Smooth muscle cell (in vitro differentiated cells): ENCODE measurements at regions not wholly inside any gene's neighbourhood (a gene's known extent, or its start where the extent isn't known, plus 50 kb on each side); places are given as distances from the start of the nearest gene placed in this dataset.

Experiments
- DNase-seq: peaks from one replicate; lab custom pipeline; 2025; ENCODE audit not compliant: unreplicated experiment; lab: John Stamatoyannopoulos, UW
- H2AFZ ChIP-seq: fragments of 200-600 bp; sonication (generic); 2 replicates; pipeline ENCODE4 v1.6.0; 2016; ENCODE audit warnings: antibody characterized with exemption, low read depth, mild to moderate bottlenecking
- H3F3A ChIP-seq: fragments of 200-600 bp; sonication (generic); 2 replicates; pipeline ENCODE4 v1.6.0; 2017; ENCODE audit warnings: antibody characterized with exemption, low read depth
- H3K27ac ChIP-seq: fragments of 200-600 bp; sonication (generic); 2 replicates; pipeline ENCODE4 v1.5.1; 2016; ENCODE audit warnings: low read depth, mild to moderate bottlenecking
- H3K27me3 ChIP-seq: fragments of 200-600 bp; sonication (generic); 2 replicates; pipeline ENCODE4 v1.6.1; 2016; ENCODE audit warnings: low read depth, mild to moderate bottlenecking
- H3K36me3 ChIP-seq: fragments of 200-600 bp; sonication (generic); 2 replicates; pipeline ENCODE4 v1.5.1; 2016; ENCODE audit warnings: low read depth
- H3K4me1 ChIP-seq: fragments of 200-600 bp; sonication (generic); 2 replicates; pipeline ENCODE4 v1.5.1; 2016; ENCODE audit warnings: low read depth
- H3K4me2 ChIP-seq: fragments of 200-600 bp; sonication (generic); 2 replicates; pipeline ENCODE4 v1.6.0; 2016; ENCODE audit warnings: mild to moderate bottlenecking
- H3K4me3 ChIP-seq: fragments of 200-600 bp; sonication (generic); 2 replicates; pipeline ENCODE4 v1.5.1; 2016; ENCODE audit warnings: mild to moderate bottlenecking
- H3K79me2 ChIP-seq: fragments of 200-600 bp; sonication (generic); 2 replicates; pipeline ENCODE4 v1.6.0; 2016; ENCODE audit warnings: low read depth, mild to moderate bottlenecking
- H3K9ac ChIP-seq: fragments of 200-600 bp; sonication (generic); 2 replicates; pipeline ENCODE4 v1.6.0; 2016; ENCODE audit warnings: low read depth
- H3K9me3 ChIP-seq: fragments of 200-600 bp; sonication (generic); replicated peaks from 2 replicates; pipeline ENCODE4 v1.5.1; 2016; ENCODE audit warnings: low read depth
- H4K20me1 ChIP-seq: fragments of 200-600 bp; sonication (generic); 2 replicates; pipeline ENCODE4 v1.6.0; 2016; ENCODE audit warnings: low read depth
- WGBS: methylation state at CpG from one replicate; pipeline ENCODE4 v1.1.7; 2016; ENCODE audit warnings: low lambda C conversion rate; 5-methylcytosine and 5-hydroxymethylcytosine counted together
- TF ChIP-seq, protein P1 (sequence below): fragments of 200-600 bp; sonication (generic); IDR thresholded peaks from 2 replicates; pipeline ENCODE4 v1.5.1; 2017; ENCODE audit warnings: borderline replicate concordance, mild to moderate bottlenecking, antibody characterized with exemption; ENCODE audit not compliant: insufficient read depth, poor library complexity, severe bottlenecking

DNA sequence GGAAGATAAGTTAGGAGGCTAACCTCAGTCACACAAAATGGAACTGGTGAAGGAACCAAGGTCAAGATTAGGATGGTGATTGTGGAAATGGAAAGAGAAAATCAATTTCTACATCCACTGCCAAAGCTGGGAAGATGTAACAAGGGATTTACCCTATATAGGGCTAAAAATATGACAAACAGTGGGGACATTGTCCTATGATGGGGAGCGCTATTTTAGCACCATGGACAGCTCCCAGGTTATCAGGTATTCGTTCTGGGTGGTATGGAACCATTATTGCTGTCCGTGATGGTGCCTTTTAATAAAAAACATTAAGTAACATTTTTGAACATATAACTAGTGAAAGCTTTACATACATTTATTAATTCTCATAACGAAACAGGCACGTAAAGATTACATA lies 124.0 kb downstream of the NDUFA12 start:
- WGBS: 48% methylated on average over 5 of the region's 5 CpGs
- no peaks in the 10 kb centered on the region for H4K20me1 ChIP-seq
- H3F3A ChIP-seq: no peaks in the 10 kb centered on the region
- no peaks in the 10 kb centered on the region for H3K9me3 ChIP-seq
- no peaks in the 10 kb centered on the region for H3K79me2 ChIP-seq
- H3K36me3 ChIP-seq: no peaks in the 10 kb centered on the region
- no peak for DNase-seq
- H3K4me2 ChIP-seq: no peak overlapping the region
- no peak overlapping the region for H2AFZ ChIP-seq
- no peak overlapping the region for H3K4me3 ChIP-seq
- no peak overlapping the region for H3K27ac ChIP-seq
- H3K9ac ChIP-seq: no peak overlapping the region
- H3K4me1 ChIP-seq: no peaks in the 10 kb centered on the region
- H3K27me3 ChIP-seq: no peaks in the 10 kb centered on the region
- TF ChIP-seq, protein P1, sequence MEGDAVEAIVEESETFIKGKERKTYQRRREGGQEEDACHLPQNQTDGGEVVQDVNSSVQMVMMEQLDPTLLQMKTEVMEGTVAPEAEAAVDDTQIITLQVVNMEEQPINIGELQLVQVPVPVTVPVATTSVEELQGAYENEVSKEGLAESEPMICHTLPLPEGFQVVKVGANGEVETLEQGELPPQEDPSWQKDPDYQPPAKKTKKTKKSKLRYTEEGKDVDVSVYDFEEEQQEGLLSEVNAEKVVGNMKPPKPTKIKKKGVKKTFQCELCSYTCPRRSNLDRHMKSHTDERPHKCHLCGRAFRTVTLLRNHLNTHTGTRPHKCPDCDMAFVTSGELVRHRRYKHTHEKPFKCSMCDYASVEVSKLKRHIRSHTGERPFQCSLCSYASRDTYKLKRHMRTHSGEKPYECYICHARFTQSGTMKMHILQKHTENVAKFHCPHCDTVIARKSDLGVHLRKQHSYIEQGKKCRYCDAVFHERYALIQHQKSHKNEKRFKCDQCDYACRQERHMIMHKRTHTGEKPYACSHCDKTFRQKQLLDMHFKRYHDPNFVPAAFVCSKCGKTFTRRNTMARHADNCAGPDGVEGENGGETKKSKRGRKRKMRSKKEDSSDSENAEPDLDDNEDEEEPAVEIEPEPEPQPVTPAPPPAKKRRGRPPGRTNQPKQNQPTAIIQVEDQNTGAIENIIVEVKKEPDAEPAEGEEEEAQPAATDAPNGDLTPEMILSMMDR: no peak

DNA sequence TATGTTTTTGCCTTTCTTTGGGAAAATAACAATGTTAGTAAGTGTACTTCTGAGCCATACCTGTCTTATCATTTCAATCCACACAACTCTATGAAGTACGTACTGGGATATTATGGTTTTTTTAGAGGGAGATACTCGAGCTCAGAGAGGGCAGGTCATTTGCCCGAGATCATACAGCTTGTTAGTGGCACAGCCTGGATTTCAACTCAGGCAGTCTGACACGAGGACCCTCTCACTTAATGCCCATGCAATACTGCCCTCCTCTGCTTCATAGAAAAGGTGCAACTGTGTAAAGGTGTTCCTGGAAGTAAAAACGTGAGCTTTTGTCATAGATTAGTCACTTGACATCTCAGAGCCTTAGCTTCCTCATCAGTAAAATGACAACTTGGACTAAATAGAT lies 128.0 kb downstream of the NDUFA12 start:
- TF ChIP-seq, protein P1: peak; percentile 24
- no peak overlapping the region for H3K27ac ChIP-seq
- DNase-seq: no peak
- peaks cover 30% of the 10 kb centered on the region for H3K79me2 ChIP-seq
- peaks cover 3% of the 10 kb centered on the region for H3K4me1 ChIP-seq
- H2AFZ ChIP-seq: no peak overlapping the region
- H3F3A ChIP-seq: no peaks in the 10 kb centered on the region
- no peak overlapping the region for H3K4me3 ChIP-seq
- no peaks in the 10 kb centered on the region for H3K27me3 ChIP-seq
- WGBS: 49% methylated on average over 5 of the region's 5 CpGs
- H4K20me1 ChIP-seq: no peaks in the 10 kb centered on the region
- no peaks in the 10 kb centered on the region for H3K9me3 ChIP-seq
- peak overlapping the region; percentile 0 for H3K4me2 ChIP-seq
- H3K36me3 ChIP-seq: no peaks in the 10 kb centered on the region
- no peak overlapping the region for H3K9ac ChIP-seq

DNA sequence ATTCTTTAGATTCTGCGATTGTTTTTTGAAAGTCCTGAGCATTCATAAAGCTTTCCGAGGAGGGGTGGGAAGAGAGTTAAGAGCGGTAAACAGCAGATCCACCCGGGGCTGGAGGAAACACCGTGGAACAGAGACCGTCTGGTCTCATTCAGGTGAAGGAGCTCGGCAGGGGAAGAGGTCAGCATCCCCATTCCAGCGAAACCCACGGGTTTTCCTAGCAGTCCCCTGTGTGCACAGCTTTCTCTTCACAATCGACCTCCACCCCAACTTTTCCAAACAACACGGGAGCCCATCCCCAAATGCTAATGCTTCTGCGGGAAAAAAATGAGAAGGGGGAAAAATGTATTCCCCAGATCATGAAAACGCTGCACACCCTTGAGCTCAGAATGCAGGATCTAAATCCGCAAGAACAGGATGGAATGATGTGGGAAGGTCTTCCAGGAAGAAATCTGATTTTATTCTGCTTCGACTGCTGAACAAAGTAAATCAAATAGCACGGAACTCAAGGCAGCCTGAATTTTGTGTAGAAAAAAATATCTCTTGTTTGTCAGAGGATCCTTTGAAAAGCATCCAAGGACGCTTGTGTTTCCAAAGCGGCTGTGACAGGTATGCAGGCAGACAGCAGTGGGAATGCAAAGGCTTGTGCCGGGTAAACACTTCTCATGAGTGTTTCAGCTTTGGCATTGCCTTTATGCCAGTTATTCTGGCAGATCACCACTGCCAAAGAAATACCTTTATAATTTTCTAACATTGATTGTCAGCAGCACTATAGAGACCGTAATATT lies 128.8 kb downstream of the NDUFA12 start:
- H3F3A ChIP-seq: no peaks in the 10 kb centered on the region
- TF ChIP-seq, protein P1: no peak
- H3K9ac ChIP-seq: no peak overlapping the region
- peak overlapping the region; percentile 63 for H3K4me3 ChIP-seq
- H3K9me3 ChIP-seq: no peaks in the 10 kb centered on the region
- no peaks in the 10 kb centered on the region for H3K27me3 ChIP-seq
- peaks cover 37% of the 10 kb centered on the region for H3K79me2 ChIP-seq
- H4K20me1 ChIP-seq: no peaks in the 10 kb centered on the region
- no peak for DNase-seq
- peaks cover 3% of the 10 kb centered on the region for H3K4me1 ChIP-seq
- peak overlapping the region; percentile 92 for H3K4me2 ChIP-seq
- peak overlapping the region; percentile 92 for H2AFZ ChIP-seq
- WGBS: 52% methylated on average over 20 of the region's 20 CpGs
- no peak overlapping the region for H3K27ac ChIP-seq
- no peaks in the 10 kb centered on the region for H3K36me3 ChIP-seq
